HUES64 (cell line): ENCODE measurements at regions not wholly inside any gene's neighbourhood (a gene's known extent, or its start where the extent isn't known, plus 50 kb on each side); places are given as distances from the start of the nearest gene placed in this dataset.

Source experiments
- H3K27ac ChIP-seq: 2 replicates; pipeline ENCODE4 v1.7.0; 2013; ENCODE audit warnings: low read depth, low read length, inconsistent platforms
- H3K27me3 ChIP-seq: 2 replicates; pipeline ENCODE4 v1.6.1; 2013; ENCODE audit warnings: mild to moderate bottlenecking, low read length; ENCODE audit not compliant: insufficient read depth
- H3K36me3 ChIP-seq: 2 replicates; pipeline ENCODE4 v1.6.1; 2013; ENCODE audit warnings: mild to moderate bottlenecking, low read length; ENCODE audit not compliant: insufficient read depth
- H3K4me1 ChIP-seq: 2 replicates; pipeline ENCODE4 v1.6.1; 2013; ENCODE audit warnings: mild to moderate bottlenecking, low read length, moderate library complexity; ENCODE audit not compliant: insufficient read depth
- H3K4me3 ChIP-seq: 2 replicates; pipeline ENCODE4 v1.5.1; 2013; ENCODE audit warnings: mild to moderate bottlenecking, low read length, moderate library complexity
- H3K9ac ChIP-seq: 2 replicates; pipeline ENCODE4 v1.6.1; 2013; ENCODE audit warnings: mild to moderate bottlenecking, low read depth, low read length
- H3K9me3 ChIP-seq: 2 replicates; pipeline ENCODE4 v1.6.1; 2013; ENCODE audit warnings: low read depth, low read length; ENCODE audit not compliant: insufficient read depth
- WGBS: fragments of 150-250, 120-280 bp; methylation state at CpG from one replicate; pipeline ENCODE4 v1.1.7; 2013; ENCODE audit warnings: missing lambda C conversion rate; 5-methylcytosine and 5-hydroxymethylcytosine counted together

DNA sequence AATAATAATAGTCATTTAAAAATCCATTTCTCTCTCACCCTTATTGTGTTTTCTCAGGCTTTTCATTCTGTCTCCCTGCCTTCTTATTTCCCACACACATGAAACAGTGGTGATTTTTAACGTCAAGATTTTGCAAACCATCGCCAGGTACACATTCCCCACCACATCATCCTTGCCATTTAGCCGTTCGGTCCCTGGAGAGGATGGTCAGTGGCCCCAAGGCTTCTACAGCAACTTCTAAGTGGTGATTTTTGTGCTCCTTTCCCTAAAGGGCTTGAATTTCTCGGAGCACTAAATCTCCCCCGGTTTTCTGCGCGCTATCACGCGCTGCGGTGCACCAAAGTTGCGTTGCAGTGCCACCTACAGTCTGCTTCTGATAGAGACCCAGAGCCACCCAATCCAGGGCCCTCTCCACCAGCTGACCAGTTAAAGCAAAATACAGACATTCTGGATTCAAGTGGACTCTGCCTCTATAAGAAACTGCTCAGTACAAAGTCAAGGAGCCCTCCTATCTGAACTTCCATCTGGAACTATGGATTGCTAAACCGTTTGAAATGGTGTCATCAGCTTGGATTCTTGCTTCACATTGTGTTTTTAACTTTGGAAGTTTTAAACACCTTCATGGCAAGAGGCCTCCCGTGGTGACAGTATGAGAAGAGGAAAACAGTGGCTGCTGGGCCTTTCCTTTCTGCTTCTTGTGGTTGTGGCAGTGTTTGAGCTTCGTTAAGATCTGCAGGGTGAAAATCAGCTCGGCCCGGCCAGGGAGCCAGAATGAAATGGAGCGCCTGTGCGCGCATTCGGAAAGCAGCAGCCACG, 234.0 kb downstream of the SPTSSA start:
- Histone ChIP-seq H3K36me3 (no peaks in the 10 kb centered on the region), H3K4me3 (no peak overlapping the region), H3K27me3 (peaks cover 5% of the 10 kb centered on the region), H3K9ac (no peak overlapping the region), H3K27ac (no peak overlapping the region), H3K4me1 (peaks cover under 1% of the 10 kb centered on the region; the same call in 1 of the 2 replicates), H3K9me3 (no peaks in the 10 kb centered on the region)
- WGBS, result 41% methylated on average over 22 of the region's 22 CpGs

- Histone ChIP-seq H3K9ac (no peak overlapping the region), H3K36me3 (no peaks in the 10 kb centered on the region), H3K4me3 (no peak overlapping the region), H3K9me3 (no peaks in the 10 kb centered on the region), H3K27ac (no peak overlapping the region), H3K4me1 (peaks cover 6% of the 10 kb centered on the region; the same call in 1 of the 2 replicates), H3K27me3 (peaks cover 5% of the 10 kb centered on the region)
Observed at GRCh38 chr14:34224221-34224620, 237.8 kb downstream of the SPTSSA start.

GRCh38 chr14:34223373-34224148, 238.5 kb downstream of the SPTSSA start:
- Histone ChIP-seq H3K27me3 (peaks cover 5% of the 10 kb centered on the region), H3K4me3 (no peak overlapping the region), H3K27ac (no peak overlapping the region), H3K9ac (no peak overlapping the region), H3K9me3 (no peaks in the 10 kb centered on the region), H3K36me3 (no peaks in the 10 kb centered on the region), H3K4me1 (peaks cover 6% of the 10 kb centered on the region; the same call in 1 of the 2 replicates)
- 80% methylated on average over 3 of the region's 3 CpGs for WGBS

GRCh38 chr14:34222867-34223266, 239.2 kb downstream of the SPTSSA start:
- H3K4me3 ChIP-seq, result no peak overlapping the region
- H3K27me3 ChIP-seq, result peaks cover 5% of the 10 kb centered on the region
- H3K9me3 ChIP-seq, result no peaks in the 10 kb centered on the region
- H3K4me1 ChIP-seq, result peaks cover 6% of the 10 kb centered on the region; the same call in 1 of the 2 replicates
- no peaks in the 10 kb centered on the region for H3K36me3 ChIP-seq
- no peak overlapping the region for H3K9ac ChIP-seq
- WGBS, result 81% methylated on average over 6 of the region's 6 CpGs
- H3K27ac ChIP-seq, result no peak overlapping the region

DNA sequence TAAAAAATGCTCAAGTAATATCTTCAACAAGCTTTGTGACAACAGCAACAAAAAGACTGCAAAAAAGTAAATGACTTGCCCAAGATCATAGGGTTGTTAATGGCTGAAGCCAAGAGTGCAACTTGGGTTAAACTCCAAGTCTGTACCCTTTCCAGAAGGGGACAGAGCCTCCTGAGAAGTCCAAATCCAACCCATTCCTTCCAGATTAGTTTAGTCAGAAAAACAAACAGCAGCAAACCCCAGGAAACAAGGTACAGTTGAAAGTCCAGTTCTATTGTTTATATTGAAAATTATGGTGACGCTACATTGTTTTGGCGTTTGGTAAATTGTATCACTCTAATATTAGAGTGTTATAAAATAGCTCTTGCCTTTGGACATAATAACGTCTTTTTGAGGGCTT, 239.9 kb downstream of the SPTSSA start:
- Histone ChIP-seq H3K4me3 (no peak overlapping the region), H3K27ac (no peak overlapping the region)
- WGBS, result 96% methylated on average over 3 of the region's 3 CpGs

DNA sequence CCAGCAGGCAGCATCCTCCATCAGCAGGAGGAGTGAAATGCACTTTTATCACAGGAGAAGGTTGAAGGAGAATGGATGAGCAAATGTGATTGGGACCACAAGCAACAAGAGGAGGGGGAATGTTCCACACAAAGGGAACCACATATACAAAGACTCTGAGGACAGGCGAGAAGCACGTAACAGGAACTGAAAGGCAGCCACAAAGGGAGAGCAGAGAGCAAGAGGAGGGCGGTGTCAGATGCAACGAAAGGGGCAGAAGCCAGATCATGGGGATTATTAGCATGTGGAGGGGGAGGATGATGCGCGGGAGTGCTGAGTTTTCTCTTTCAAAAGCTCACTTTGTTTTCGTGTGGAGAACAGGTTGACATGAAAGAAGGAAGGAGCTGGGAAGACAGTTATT, 241.1 kb downstream of the SPTSSA start:
- Histone ChIP-seq H3K27ac (no peak overlapping the region), H3K9me3 (0 out of 2 replicates have a peak, but pooled peaks cover 4% of the 10 kb centered on the region), H3K36me3 (no peaks in the 10 kb centered on the region), H3K4me3 (no peak overlapping the region), H3K27me3 (no peaks in the 10 kb centered on the region), H3K9ac (no peak overlapping the region), H3K4me1 (peaks cover 6% of the 10 kb centered on the region; the same call in 1 of the 2 replicates)
- 70% methylated on average over 7 of the region's 7 CpGs for WGBS

More for the DNA sequence above, 239.9 kb downstream of the SPTSSA start:
- H3K36me3 ChIP-seq, result no peaks in the 10 kb centered on the region
- no peaks in the 10 kb centered on the region for H3K9me3 ChIP-seq
- no peak overlapping the region for H3K9ac ChIP-seq
- no peaks in the 10 kb centered on the region for H3K27me3 ChIP-seq
- H3K4me1 ChIP-seq, result peaks cover 6% of the 10 kb centered on the region; the same call in 1 of the 2 replicates

DNA sequence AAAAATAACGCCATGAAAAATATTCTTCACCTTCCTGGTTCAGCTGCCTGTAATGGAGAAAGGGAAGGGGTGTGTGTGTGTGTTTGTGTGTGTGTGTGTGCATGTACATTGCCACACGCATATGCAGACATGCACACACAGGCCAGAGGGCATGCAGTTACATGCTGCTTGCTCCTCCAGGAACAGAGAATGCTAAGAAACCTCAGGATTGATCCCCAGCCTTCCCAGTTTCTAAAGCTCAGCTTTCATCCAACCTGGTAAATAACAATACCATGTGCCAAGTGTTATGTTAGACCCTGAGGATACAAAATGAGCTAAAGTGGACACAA, 241.7 kb downstream of the SPTSSA start:
- 62% methylated on average over 1 of the region's 2 CpGs for WGBS
- Histone ChIP-seq H3K9ac (no peak overlapping the region), H3K27ac (no peak overlapping the region), H3K36me3 (no peaks in the 10 kb centered on the region), H3K4me3 (no peak overlapping the region), H3K27me3 (no peaks in the 10 kb centered on the region), H3K4me1 (peaks cover 6% of the 10 kb centered on the region; the same call in 1 of the 2 replicates), H3K9me3 (0 out of 2 replicates have a peak, but pooled peaks cover 4% of the 10 kb centered on the region)

GRCh38 chr14:34219661-34220377, 242.2 kb downstream of the SPTSSA start:
- Histone ChIP-seq H3K4me1 (peaks cover 6% of the 10 kb centered on the region; the same call in 1 of the 2 replicates), H3K27me3 (no peaks in the 10 kb centered on the region), H3K27ac (no peak overlapping the region), H3K9me3 (0 out of 2 replicates have a peak, but pooled peaks cover 4% of the 10 kb centered on the region), H3K9ac (no peak overlapping the region), H3K36me3 (no peaks in the 10 kb centered on the region), H3K4me3 (no peak overlapping the region)
- 98% methylated on average over 6 of the region's 7 CpGs for WGBS

GRCh38 chr14:34218881-34219280, 243.2 kb downstream of the SPTSSA start:
- WGBS, result 89% methylated on average over 2 of the region's 2 CpGs
- Histone ChIP-seq H3K36me3 (no peaks in the 10 kb centered on the region), H3K9me3 (0 out of 2 replicates have a peak, but pooled peaks cover 4% of the 10 kb centered on the region), H3K27ac (no peak overlapping the region), H3K27me3 (no peaks in the 10 kb centered on the region), H3K4me3 (no peak overlapping the region), H3K4me1 (peaks cover 6% of the 10 kb centered on the region; the same call in 1 of the 2 replicates), H3K9ac (no peak overlapping the region)

DNA sequence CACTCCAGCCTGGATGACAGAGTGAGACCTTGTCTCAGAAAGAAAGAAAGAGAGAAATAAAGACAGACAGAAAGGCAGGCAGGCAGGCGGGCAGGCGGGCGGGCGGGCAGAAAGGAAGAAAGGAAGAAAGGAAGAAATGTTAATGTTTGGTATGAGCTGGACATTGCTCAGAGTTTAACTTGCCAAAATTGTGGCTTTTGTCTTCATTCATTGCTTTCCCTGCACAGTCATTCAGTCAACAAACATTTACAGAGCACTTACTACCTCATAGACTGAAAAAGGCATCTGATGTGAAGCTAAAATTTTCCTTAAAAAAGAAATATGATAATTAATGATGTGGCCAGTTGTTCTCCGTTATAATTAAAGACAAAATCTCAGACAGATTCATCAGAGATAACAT, 247.1 kb downstream of the SPTSSA start:
- no peak overlapping the region for H3K4me3 ChIP-seq
- H3K27me3 ChIP-seq, result no peaks in the 10 kb centered on the region
- H3K36me3 ChIP-seq, result no peaks in the 10 kb centered on the region
- H3K27ac ChIP-seq, result no peak overlapping the region
- WGBS, result 95% methylated on average over 5 of the region's 5 CpGs
- no peaks in the 10 kb centered on the region for H3K4me1 ChIP-seq
- 0 out of 2 replicates have a peak, but pooled peaks cover 4% of the 10 kb centered on the region for H3K9me3 ChIP-seq
- H3K9ac ChIP-seq, result no peak overlapping the region
